HG03103 (cell line): ENCODE measurements at regions not wholly inside any gene's neighbourhood (a gene's known extent, or its start where the extent isn't known, plus 50 kb on each side); places are given as distances from the start of the nearest gene placed in this dataset.

Experiments used
- ATAC-seq: cut with Tn5 transposase; IDR thresholded peaks from one replicate; pipeline ENCODE4 v1.9.1; 2021; ENCODE audit warnings: low read depth; ENCODE audit not compliant: unreplicated experiment

- ATAC-seq: no peak
Observed at GRCh38 chr1:182135946-182136345, 74.4 kb upstream of the ZNF648 start.

- ATAC-seq: no peak
Observed at GRCh38 chr1:182134257-182134656, 72.7 kb upstream of the ZNF648 start.

GRCh38 chr1:182133181-182133580 is 71.7 kb upstream of the ZNF648 start:
- no peak for ATAC-seq

- no peak for ATAC-seq
Observed at GRCh38 chr1:182129398-182129797, 67.9 kb upstream of the ZNF648 start.

- no peak for ATAC-seq
Observed at GRCh38 chr1:182128502-182128901, 67.0 kb upstream of the ZNF648 start.

GRCh38 chr1:182127656-182128055 is 66.1 kb upstream of the ZNF648 start:
- ATAC-seq: no peak

GRCh38 chr1:182126272-182126800 is 64.8 kb upstream of the ZNF648 start:
- ATAC-seq: no peak

- no peak for ATAC-seq
Observed at GRCh38 chr1:182122913-182123260, 61.4 kb upstream of the ZNF648 start.

GRCh38 chr1:182122256-182122912 is 60.9 kb upstream of the ZNF648 start:
- no peak for ATAC-seq

- no peak for ATAC-seq
Observed at GRCh38 chr1:182121787-182122186, 60.3 kb upstream of the ZNF648 start.

- no peak for ATAC-seq
Observed at GRCh38 chr1:182120411-182121258, 59.1 kb upstream of the ZNF648 start.

- no peak for ATAC-seq
Observed at GRCh38 chr1:182119631-182120030, 58.1 kb upstream of the ZNF648 start.

- ATAC-seq: no peak
Observed at GRCh38 chr1:182118851-182119250, 57.3 kb upstream of the ZNF648 start.

GRCh38 chr1:182114627-182115023 is 53.1 kb upstream of the ZNF648 start:
- ATAC-seq: no peak

GRCh38 chr1:182113879-182114626 is 52.5 kb upstream of the ZNF648 start:
- no peak for ATAC-seq

- no peak for ATAC-seq
Observed at GRCh38 chr1:182111496-182111895, 50.0 kb upstream of the ZNF648 start.
